CD4-positive, alpha-beta T cell (primary cell): ENCODE measurements at regions not wholly inside any gene's neighbourhood (a gene's known extent, or its start where the extent isn't known, plus 50 kb on each side); places are given as distances from the start of the nearest gene placed in this dataset.

Experiments
- ATAC-seq: fragments of 200-7000 bp; cut with Tn5 transposase; one replicate; pipeline ENCODE4 v1.10.0; 2022; ENCODE audit warnings: mild to moderate bottlenecking; ENCODE audit not compliant: poor library complexity
- CTCF ChIA-PET: fragments of 350-600 bp; sonication (Branson Sonifier 250); formaldehyde crosslinking; loops from one replicate; lab custom pipeline; 2021; ENCODE audit warnings: antibody characterized with exemption, inconsistent platforms; lab: Charles Lee
- POLR2A ChIA-PET: fragments of 350-600 bp; sonication (Branson Sonifier 250); formaldehyde crosslinking; loops from one replicate; lab custom pipeline; 2021; ENCODE audit warnings: antibody characterized with exemption, inconsistent platforms; lab: Charles Lee
- DNase-seq, 14 experiments: peaks; one replicate each; pipeline ENCODE4 v3.0.0-alpha.2; 2013 to 2020; ENCODE audit warnings: mixed read lengths in 2 of 14
- H3K27ac ChIP-seq, 2 donors: one replicate each; pipeline versions ENCODE4 v1.5.1 to v1.7.0; 2013; ENCODE audit warnings: low read length in 2 of 2, low read depth in 1 of 2, mild to moderate bottlenecking in 1 of 2
- H3K27me3 ChIP-seq, 2 experiments: 1 replicate in 1 of 2; 2 replicates in 1 of 2; pipeline versions ENCODE4 v1.6.1 to v1.7.0; 2013; ENCODE audit warnings: low read length in 2 of 2, control low read depth in 1 of 2, mild to moderate bottlenecking in 1 of 2, moderate library complexity in 1 of 2; ENCODE audit not compliant: insufficient read depth in 2 of 2, control insufficient read depth in 1 of 2
- H3K36me3 ChIP-seq: one replicate; pipeline ENCODE4 v1.6.1; 2013; ENCODE audit warnings: low read length, control low read depth; ENCODE audit not compliant: insufficient read depth
- H3K4me1 ChIP-seq: one replicate; pipeline ENCODE4 v1.6.1; 2013; ENCODE audit warnings: low read length, control low read depth; ENCODE audit not compliant: insufficient read depth
- H3K4me3 ChIP-seq: one replicate; pipeline ENCODE4 v1.5.1; 2013; ENCODE audit warnings: mild to moderate bottlenecking, low read length, moderate library complexity
- H3K9me3 ChIP-seq, 2 experiments: 1 replicate in 1 of 2; 2 replicates in 1 of 2; pipeline versions ENCODE4 v1.6.1 to v1.7.0; 2013; ENCODE audit warnings: low read length in 2 of 2, mild to moderate bottlenecking in 2 of 2, control low read depth in 1 of 2, moderate library complexity in 1 of 2; ENCODE audit not compliant: control insufficient read depth in 1 of 2, insufficient read depth in 1 of 2
- H3K27ac Mint-ChIP-seq: one replicate; pipeline ENCODE4 v1.8.0; 2020; ENCODE audit warnings: mixed read lengths
- H3K27me3 Mint-ChIP-seq: one replicate; pipeline ENCODE4 v1.8.0; 2021; ENCODE audit warnings: mixed read lengths
- H3K36me3 Mint-ChIP-seq: one replicate; pipeline ENCODE4 v1.8.0; 2021; ENCODE audit warnings: low read depth, mixed read lengths
- H3K4me1 Mint-ChIP-seq: one replicate; pipeline ENCODE4 v1.8.0; 2021; ENCODE audit warnings: low read depth, mixed read lengths
- H3K4me3 Mint-ChIP-seq: one replicate; pipeline ENCODE4 v1.8.0; 2020; ENCODE audit warnings: mild to moderate bottlenecking, mixed read lengths
- H3K9me3 Mint-ChIP-seq: one replicate; pipeline ENCODE4 v1.8.0; 2020; ENCODE audit warnings: mixed read lengths
- CTCF ChIP-seq: fragments of 200-600 bp; IDR thresholded peaks from one replicate; pipeline ENCODE4 v1.8.0; 2022; ENCODE audit warnings: antibody characterized with exemption, mild to moderate bottlenecking
- intact Hi-C, 2 experiments: fragments of 100-400 bp; cut with DNase I in 1 of 2; cut with micrococcal nuclease in 1 of 2; formaldehyde crosslinking; loops; one replicate each; pipeline versions ENCODE4 v1.15.1 to v1.9.0; 2023 to 2025; cut with DNase I, micrococcal nuclease

GRCh38 chr15:26177816-26178215, 314.7 kb upstream of the ATP10A start:
- DNase-seq (no peak), ATAC-seq (no peak)
- no peaks in the 10 kb centered on the region for H3K9me3 Mint-ChIP-seq
- no peak overlapping the region for H3K27ac Mint-ChIP-seq
- POLR2A ChIA-PET = no interaction called here
- no peaks in the 10 kb centered on the region for H3K36me3 ChIP-seq
- H3K36me3 Mint-ChIP-seq = no peaks in the 10 kb centered on the region
- CTCF ChIA-PET = no interaction called here
- no peaks in the 10 kb centered on the region for H3K27me3 Mint-ChIP-seq
- no peak overlapping the region for H3K4me3 ChIP-seq
- no peaks in the 10 kb centered on the region for H3K4me1 ChIP-seq
- no peaks in the 10 kb centered on the region for H3K9me3 ChIP-seq
- no peak overlapping the region for H3K4me3 Mint-ChIP-seq
- H3K27ac ChIP-seq = no peak overlapping the region
- H3K4me1 Mint-ChIP-seq = no peaks in the 10 kb centered on the region
- no peak for TF ChIP-seq CTCF
- intact Hi-C loops = no loop called here
- H3K27me3 ChIP-seq = no peaks in the 10 kb centered on the region

DNA sequence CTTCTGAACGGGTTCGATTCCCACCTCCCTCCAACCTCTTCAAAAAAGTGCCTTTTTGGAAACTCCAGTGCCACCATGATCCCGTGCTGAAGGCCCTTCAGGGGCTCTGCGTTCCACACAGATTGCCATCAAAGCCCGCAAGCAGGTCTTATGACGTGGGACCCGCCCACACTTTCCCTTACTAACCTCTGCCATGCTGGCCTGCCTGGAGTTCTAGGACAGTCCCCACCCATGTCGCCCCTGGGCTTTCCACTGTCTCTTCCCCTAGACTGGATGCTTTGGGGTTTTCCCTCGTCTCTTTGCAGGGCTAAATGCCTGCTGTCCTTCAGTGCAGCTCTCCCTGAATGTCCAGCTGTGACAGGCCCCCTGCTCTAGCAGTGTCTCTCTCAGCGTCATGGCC, 313.7 kb upstream of the ATP10A start:
- Mint-ChIP-seq H3K9me3 (no peaks in the 10 kb centered on the region), H3K4me1 (no peaks in the 10 kb centered on the region), H3K4me3 (no peak overlapping the region), H3K27ac (no peak overlapping the region), H3K27me3 (no peaks in the 10 kb centered on the region), H3K36me3 (no peaks in the 10 kb centered on the region)
- POLR2A ChIA-PET = no interaction called here
- H3K4me1 ChIP-seq = no peaks in the 10 kb centered on the region
- no peak overlapping the region for H3K4me3 ChIP-seq
- intact Hi-C loops = no loop called here
- no peaks in the 10 kb centered on the region for H3K36me3 ChIP-seq
- DNase-seq (no peak), ATAC-seq (no peak)
- CTCF ChIA-PET = no interaction called here
- no peaks in the 10 kb centered on the region for H3K9me3 ChIP-seq
- H3K27me3 ChIP-seq = no peaks in the 10 kb centered on the region
- no peak for TF ChIP-seq CTCF
- no peak overlapping the region for H3K27ac ChIP-seq

- H3K9me3 ChIP-seq = no peaks in the 10 kb centered on the region
- no peaks in the 10 kb centered on the region for H3K4me1 Mint-ChIP-seq
- no peaks in the 10 kb centered on the region for H3K4me1 ChIP-seq
- H3K27me3 ChIP-seq = no peaks in the 10 kb centered on the region
- no peaks in the 10 kb centered on the region for H3K36me3 Mint-ChIP-seq
- no peaks in the 10 kb centered on the region for H3K27me3 Mint-ChIP-seq
- ChIA-PET CTCF (no interaction called here), POLR2A (no interaction called here)
- no peak for TF ChIP-seq CTCF
- no peak overlapping the region for H3K4me3 Mint-ChIP-seq
- no peak overlapping the region for H3K27ac Mint-ChIP-seq
- no peak for ATAC-seq
- no peak for DNase-seq
- no peak overlapping the region for H3K4me3 ChIP-seq
- no peaks in the 10 kb centered on the region for H3K9me3 Mint-ChIP-seq
- intact Hi-C loops = no loop called here
- H3K27ac ChIP-seq = no peak overlapping the region
- no peaks in the 10 kb centered on the region for H3K36me3 ChIP-seq
Measured at GRCh38 chr15:26171266-26171665, 308.1 kb upstream of the ATP10A start.
